AG04449 (cell line): ENCODE measurements at regions not wholly inside any gene's neighbourhood (a gene's known extent, or its start where the extent isn't known, plus 50 kb on each side); places are given as distances from the start of the nearest gene placed in this dataset.

ENCODE experiments used
- CTCF ChIA-PET: fragments of 350-600 bp; formaldehyde crosslinking; extraction: SDS; loops from one replicate; lab custom pipeline; 2021; ENCODE audit warnings: antibody characterized with exemption; lab: Yijun Ruan, JAX
- POLR2A ChIA-PET: fragments of 400-600, 350-600 bp; formaldehyde crosslinking; extraction: SDS; loops from one replicate; lab custom pipeline; 2020; ENCODE audit warnings: antibody characterized with exemption, inconsistent platforms; lab: Yijun Ruan, JAX
- DNase-seq: peaks from one replicate; pipeline ENCODE4 v3.0.0-alpha.2; 2010; ENCODE audit warnings: low read depth, low spot score
- H3K4me3 ChIP-seq: 2 replicates; pipeline ENCODE4 v1.5.1; 2011; ENCODE audit warnings: low read depth, mild to moderate bottlenecking, control low read depth, low read length
- CTCF ChIP-seq: IDR thresholded peaks from one replicate; pipeline ENCODE4 v1.5.1; 2011; ENCODE audit warnings: mild to moderate bottlenecking, moderate library complexity, low read length, control low read depth, inconsistent platforms; ENCODE audit not compliant: insufficient read depth; ENCODE audit errors: missing control alignments

GRCh38 chr6:63493557-63493956 lies 78.7 kb upstream of the LOC128125822 start:
- no peak overlapping the region for H3K4me3 ChIP-seq
- no peak for TF ChIP-seq CTCF
- DNase-seq = no peak
- CTCF ChIA-PET = no interaction called here
- POLR2A ChIA-PET = no interaction called here

- TF ChIP-seq CTCF = no peak
- no peak for DNase-seq
- no peak overlapping the region for H3K4me3 ChIP-seq
- POLR2A ChIA-PET = no interaction called here
- CTCF ChIA-PET = interaction anchor here (0.6 kb wide), 1 partner anchor 19 kb away, joined by 3 read pairs; no protein-coding TSS in a partner anchor
These were observed 75.9 kb upstream of the LOC128125822 start for GRCh38 chr6:63496361-63496804.

- ChIA-PET CTCF (no interaction called here), POLR2A (no interaction called here)
- no peak for TF ChIP-seq CTCF
- H3K4me3 ChIP-seq = no peak overlapping the region
- no peak for DNase-seq
These were observed 70.1 kb upstream of the LOC128125822 start for GRCh38 chr6:63502156-63502555.

- CTCF ChIA-PET = no interaction called here
- POLR2A ChIA-PET = no interaction called here
- no peak overlapping the region for H3K4me3 ChIP-seq
- no peak for TF ChIP-seq CTCF
- no peak for DNase-seq
These were observed 69.1 kb upstream of the LOC128125822 start for GRCh38 chr6:63503199-63503598.

- no peak for TF ChIP-seq CTCF
- DNase-seq = no peak
- ChIA-PET POLR2A (interaction anchor here (0.7 kb wide), 1 partner anchor 201 kb away, joined by 6 read pairs; no protein-coding TSS in a partner anchor), CTCF (no interaction called here)
- H3K4me3 ChIP-seq = no peak overlapping the region
These were observed 67.4 kb upstream of the LOC128125822 start for GRCh38 chr6:63504777-63505384.

- no peak for TF ChIP-seq CTCF
- ChIA-PET POLR2A (no interaction called here), CTCF (no interaction called here)
- no peak overlapping the region for H3K4me3 ChIP-seq
- DNase-seq = no peak
These were observed 65.2 kb upstream of the LOC128125822 start for GRCh38 chr6:63507096-63507495.
